ENCODE measurements at regions not wholly inside any gene's neighbourhood (a gene's known extent, or its start where the extent isn't known, plus 50 kb on each side); places are given as distances from the start of the nearest gene placed in this dataset.

DNA sequence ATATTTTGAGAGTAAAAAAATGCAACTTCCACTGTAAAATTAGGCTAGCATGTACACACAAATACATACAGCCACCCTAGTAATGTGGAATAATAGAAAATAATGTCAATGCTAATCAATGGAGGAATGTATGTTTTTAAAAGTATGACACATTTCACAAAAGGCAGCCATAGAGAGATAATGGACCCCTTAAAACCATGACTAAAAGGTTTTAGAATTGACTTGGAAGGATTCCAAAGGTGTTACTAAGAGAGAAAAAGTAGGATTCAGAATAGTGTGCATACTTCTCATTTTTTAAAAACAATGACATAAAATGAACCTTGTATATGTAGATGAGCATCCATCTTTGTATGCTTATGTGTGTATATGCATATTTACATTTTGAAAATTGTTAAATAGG, 597.9 kb upstream of the PCDH9 start:
- H3K4me3 ChIP-seq (ENCODE audit: low read length), result no peak overlapping the region
- TF ChIP-seq, protein P1, sequence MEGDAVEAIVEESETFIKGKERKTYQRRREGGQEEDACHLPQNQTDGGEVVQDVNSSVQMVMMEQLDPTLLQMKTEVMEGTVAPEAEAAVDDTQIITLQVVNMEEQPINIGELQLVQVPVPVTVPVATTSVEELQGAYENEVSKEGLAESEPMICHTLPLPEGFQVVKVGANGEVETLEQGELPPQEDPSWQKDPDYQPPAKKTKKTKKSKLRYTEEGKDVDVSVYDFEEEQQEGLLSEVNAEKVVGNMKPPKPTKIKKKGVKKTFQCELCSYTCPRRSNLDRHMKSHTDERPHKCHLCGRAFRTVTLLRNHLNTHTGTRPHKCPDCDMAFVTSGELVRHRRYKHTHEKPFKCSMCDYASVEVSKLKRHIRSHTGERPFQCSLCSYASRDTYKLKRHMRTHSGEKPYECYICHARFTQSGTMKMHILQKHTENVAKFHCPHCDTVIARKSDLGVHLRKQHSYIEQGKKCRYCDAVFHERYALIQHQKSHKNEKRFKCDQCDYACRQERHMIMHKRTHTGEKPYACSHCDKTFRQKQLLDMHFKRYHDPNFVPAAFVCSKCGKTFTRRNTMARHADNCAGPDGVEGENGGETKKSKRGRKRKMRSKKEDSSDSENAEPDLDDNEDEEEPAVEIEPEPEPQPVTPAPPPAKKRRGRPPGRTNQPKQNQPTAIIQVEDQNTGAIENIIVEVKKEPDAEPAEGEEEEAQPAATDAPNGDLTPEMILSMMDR (conservative IDR thresholded peaks at IDR 0.05; ENCODE audit: low read length), result no peak
- DNase-seq (ENCODE audit: low read depth), result no peak

DNA sequence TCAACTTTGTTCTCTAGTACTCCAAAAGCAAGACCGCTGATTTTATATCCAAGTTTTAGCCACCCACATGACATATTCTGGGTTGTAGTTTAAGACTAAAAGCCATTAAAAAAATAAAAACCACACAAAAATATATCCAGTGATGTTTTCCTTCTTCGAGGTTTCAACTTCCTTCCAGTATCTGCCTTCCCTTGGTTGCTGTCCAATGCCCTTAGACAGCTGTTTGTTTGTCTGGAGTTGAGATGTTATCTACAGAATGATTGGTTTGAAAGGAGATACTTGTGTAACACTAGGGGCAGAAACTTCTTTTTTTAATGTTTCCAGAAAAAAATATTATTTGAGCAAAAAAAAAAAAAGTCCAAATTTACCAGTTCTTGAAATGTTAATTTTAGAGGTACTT, 591.5 kb upstream of the PCDH9 start:
- H3K4me3 ChIP-seq (ENCODE audit: low read length), result no peak overlapping the region
- TF ChIP-seq, protein P1 (conservative IDR thresholded peaks at IDR 0.05; ENCODE audit: low read length), result no peak
- no peak for DNase-seq (ENCODE audit: low read depth)

DNA sequence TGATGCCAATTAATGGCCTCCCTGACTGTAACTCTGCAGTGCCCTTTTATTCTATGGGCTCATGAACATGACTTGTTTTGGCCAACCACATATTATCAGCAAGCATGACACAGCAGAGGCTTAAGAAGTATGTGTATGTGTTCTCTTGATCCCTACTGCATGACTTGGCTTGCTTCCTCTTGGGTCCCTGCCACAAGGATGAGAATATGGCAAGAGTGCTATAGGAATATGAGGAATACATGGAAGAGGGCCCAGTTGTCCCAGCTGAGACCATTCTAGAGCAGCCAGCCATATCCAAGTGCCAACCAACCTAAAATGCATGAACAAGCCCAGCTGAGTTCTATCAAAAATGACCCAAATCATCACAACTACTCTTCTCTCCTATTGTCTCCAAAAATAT, 576.7 kb upstream of the PCDH9 start:
- H3K4me3 ChIP-seq (ENCODE audit: low read length), result no peak overlapping the region
- TF ChIP-seq, protein P1 (conservative IDR thresholded peaks at IDR 0.05; ENCODE audit: low read length), result no peak
- DNase-seq (ENCODE audit: low read depth), result no peak

DNA sequence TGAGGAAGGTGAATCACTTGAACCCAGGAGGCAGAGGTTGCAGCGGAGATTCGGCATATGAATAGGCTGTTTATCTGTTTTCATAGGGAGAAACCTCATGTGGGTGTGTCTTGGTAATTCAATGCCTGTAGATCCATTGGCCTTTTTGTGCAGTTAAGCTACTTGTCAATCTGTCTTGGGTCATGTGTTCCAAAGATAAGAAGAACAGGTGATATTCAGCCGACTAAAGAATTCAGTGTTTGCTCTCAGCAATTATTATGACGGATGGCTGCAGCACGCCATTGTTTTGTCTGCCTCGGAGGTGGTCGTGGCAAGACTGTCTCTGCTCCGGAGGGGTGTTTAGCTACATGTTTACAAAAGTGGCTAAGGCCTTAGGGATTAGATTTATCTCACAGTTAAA, 573.0 kb upstream of the PCDH9 start:
- DNase-seq (ENCODE audit: low read depth), result no peak
- TF ChIP-seq, protein P1 (conservative IDR thresholded peaks at IDR 0.05; ENCODE audit: low read length), result no peak
- no peak overlapping the region for H3K4me3 ChIP-seq (ENCODE audit: low read length)

DNA sequence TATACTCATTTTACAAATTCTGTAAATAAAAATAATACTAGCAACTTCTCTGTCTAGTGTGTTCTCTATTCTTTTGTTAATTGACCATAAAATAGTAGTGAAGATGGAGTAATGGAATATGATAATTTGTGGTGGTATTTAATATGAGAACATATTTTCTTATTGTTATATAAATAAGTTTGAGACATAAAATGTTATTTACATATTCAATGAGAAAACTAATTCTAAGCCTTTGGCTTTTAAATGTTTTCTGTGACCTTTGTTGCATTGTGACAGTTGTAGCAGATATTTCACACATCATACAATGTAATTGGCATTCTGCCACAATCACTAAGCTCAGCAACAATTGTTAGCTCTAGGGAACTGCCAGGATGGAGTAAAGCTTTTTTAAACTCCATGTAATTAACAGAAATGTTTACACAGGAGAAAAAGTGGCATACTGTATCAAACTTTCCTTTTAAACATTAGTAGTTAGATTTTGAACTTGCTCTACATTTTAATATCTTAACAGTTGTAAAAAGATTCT, 562.1 kb upstream of the PCDH9 start:
- no peak for DNase-seq (ENCODE audit: low read depth)
- TF ChIP-seq, protein P1 (conservative IDR thresholded peaks at IDR 0.05; ENCODE audit: low read length), result no peak
- H3K4me3 ChIP-seq (ENCODE audit: low read length), result no peak overlapping the region

DNA sequence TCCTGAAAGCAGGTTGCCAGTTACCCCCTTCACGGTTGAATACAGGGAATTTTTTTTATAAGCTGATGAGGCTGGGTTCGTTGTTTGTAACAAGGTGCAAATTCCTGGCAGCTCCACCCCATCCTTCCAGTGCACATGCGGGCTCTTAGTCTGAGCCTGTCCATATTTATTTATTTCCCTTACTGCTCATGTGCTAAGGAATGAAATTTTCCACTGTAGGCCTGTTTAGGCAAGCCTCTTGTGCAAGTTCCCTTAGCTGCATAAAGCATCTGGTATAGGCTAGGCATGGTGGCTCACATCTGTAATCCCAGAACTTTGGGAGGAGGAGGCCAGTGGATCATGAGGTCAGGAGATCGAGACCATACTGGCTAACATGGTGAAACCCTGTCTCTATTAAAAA, 560.9 kb upstream of the PCDH9 start:
- no peak overlapping the region for H3K4me3 ChIP-seq (ENCODE audit: low read length)
- TF ChIP-seq, protein P1 (conservative IDR thresholded peaks at IDR 0.05; ENCODE audit: low read length), result no peak
- no peak for DNase-seq (ENCODE audit: low read depth)

DNA sequence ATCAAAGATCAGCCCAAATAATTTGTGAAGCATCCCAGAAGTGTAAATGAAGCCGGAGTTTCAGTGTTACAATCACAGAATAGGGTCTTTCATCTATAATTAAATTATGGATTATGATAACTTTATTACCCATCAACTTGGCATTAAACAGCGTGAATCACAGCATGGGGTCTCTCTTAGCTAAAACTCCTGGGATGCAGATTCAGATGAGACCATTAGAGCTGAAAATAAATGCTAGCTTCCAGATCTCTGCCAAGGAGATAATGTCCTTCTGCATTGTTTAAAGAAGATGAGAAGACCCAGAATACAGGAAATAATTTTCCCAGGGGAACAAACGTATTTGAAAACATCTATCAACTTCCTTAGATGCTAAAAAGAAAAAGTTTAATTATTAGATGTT, 546.0 kb upstream of the PCDH9 start:
- DNase-seq (ENCODE audit: low read depth), result no peak
- TF ChIP-seq, protein P1 (conservative IDR thresholded peaks at IDR 0.05; ENCODE audit: low read length), result no peak
- H3K4me3 ChIP-seq (ENCODE audit: low read length), result no peak overlapping the region

All from AG10803 (cell line).